Liver (tissue), 8 donors: ENCODE measurements at regions not wholly inside any gene's neighbourhood (a gene's known extent, or its start where the extent isn't known, plus 50 kb on each side); places are given as distances from the start of the nearest gene placed in this dataset.

Experiments used
- DNase-seq: peaks from one replicate; pipeline ENCODE4 v3.0.0-alpha.2; 2017; ENCODE audit warnings: low spot score
- H3K27ac ChIP-seq, 2 donors: one replicate each; pipeline ENCODE4 v1.7.0; 2013; ENCODE audit warnings: inconsistent platforms in 2 of 2, low read length in 2 of 2, control low read depth in 1 of 2, low read depth in 1 of 2, mild to moderate bottlenecking in 1 of 2
- H3K27me3 ChIP-seq, 4 donors: one replicate each; pipeline versions ENCODE4 v1.6.1 to v1.7.0; 2013; ENCODE audit warnings: low read length in 3 of 4, inconsistent platforms in 1 of 4, mild to moderate bottlenecking in 1 of 4, moderate library complexity in 1 of 4; ENCODE audit not compliant: control insufficient read depth in 4 of 4, insufficient read depth in 4 of 4
- H3K36me3 ChIP-seq, 4 donors: one replicate each; pipeline versions ENCODE4 v1.6.1 to v1.7.0; 2013; ENCODE audit warnings: low read length in 3 of 4, mild to moderate bottlenecking in 3 of 4, low read depth in 1 of 4, moderate library complexity in 1 of 4; ENCODE audit not compliant: control insufficient read depth in 4 of 4, insufficient read depth in 3 of 4
- H3K4me1 ChIP-seq, 4 donors: one replicate each; pipeline versions ENCODE4 v1.6.1 to v1.7.0; 2013; ENCODE audit warnings: low read length in 3 of 4, mild to moderate bottlenecking in 3 of 4, moderate library complexity in 1 of 4; ENCODE audit not compliant: control insufficient read depth in 4 of 4, insufficient read depth in 4 of 4
- H3K4me3 ChIP-seq, 3 donors: one replicate each; pipeline versions ENCODE4 v1.6.1 to v1.7.0; 2013; ENCODE audit warnings: low read length in 3 of 3, control low read depth in 1 of 3, low read depth in 1 of 3, mild to moderate bottlenecking in 1 of 3
- H3K9ac ChIP-seq, 2 donors: one replicate each; pipeline ENCODE4 v1.7.0; 2013; ENCODE audit warnings: low read length in 2 of 2, mild to moderate bottlenecking in 2 of 2, moderate library complexity in 2 of 2, control low read depth in 1 of 2, low read depth in 1 of 2
- H3K9me3 ChIP-seq, 4 donors: one replicate each; pipeline versions ENCODE4 v1.6.1 to v1.7.0; 2013; ENCODE audit warnings: low read length in 3 of 4; ENCODE audit not compliant: control insufficient read depth in 4 of 4
- EGR1 ChIP-seq, 2 donors: IDR thresholded peaks; 2 replicates each; pipeline ENCODE4 v1.6.1; 2016 to 2018; ENCODE audit warnings: antibody characterized with exemption in 2 of 2, low read depth in 2 of 2
- FOXA1 ChIP-seq: IDR thresholded peaks from 2 replicates; pipeline ENCODE4 v1.6.1; 2016; ENCODE audit warnings: antibody characterized with exemption
- FOXA2 ChIP-seq: IDR thresholded peaks from 2 replicates; pipeline ENCODE4 v1.6.1; 2016; ENCODE audit warnings: antibody characterized with exemption
- GABPA ChIP-seq, 2 donors: IDR thresholded peaks in 1 of 2; conservative IDR thresholded peaks in 1 of 2; 2 replicates each; pipeline ENCODE4 v1.6.1; 2016; ENCODE audit warnings: antibody characterized with exemption in 2 of 2, mild to moderate bottlenecking in 1 of 2, moderate library complexity in 1 of 2
- HNF4A ChIP-seq, 2 donors: conservative IDR thresholded peaks; 2 replicates each; pipeline ENCODE4 v1.6.1; 2016; ENCODE audit warnings: antibody characterized with exemption in 2 of 2, mild to moderate bottlenecking in 2 of 2
- HNF4G ChIP-seq: IDR thresholded peaks from 2 replicates; pipeline ENCODE4 v1.6.1; 2016; ENCODE audit warnings: antibody characterized with exemption
- JUND ChIP-seq, 2 donors: IDR thresholded peaks; 2 replicates each; pipeline ENCODE4 v1.6.1; 2016; ENCODE audit warnings: antibody characterized with exemption in 2 of 2
- NR2F2 ChIP-seq: IDR thresholded peaks from 2 replicates; pipeline ENCODE4 v1.6.1; 2016; ENCODE audit warnings: antibody characterized with exemption
- RAD21 ChIP-seq, 2 donors: IDR thresholded peaks; 2 replicates each; pipeline ENCODE4 v1.6.1; 2016; ENCODE audit warnings: antibody characterized with exemption in 2 of 2, mild to moderate bottlenecking in 2 of 2
- RXRA ChIP-seq, 2 donors: IDR thresholded peaks; 2 replicates each; pipeline ENCODE4 v1.6.1; 2017 to 2018; ENCODE audit warnings: antibody characterized with exemption in 2 of 2, mild to moderate bottlenecking in 1 of 2
- SP1 ChIP-seq: IDR thresholded peaks from 2 replicates; pipeline ENCODE4 v1.6.1; 2018; ENCODE audit warnings: antibody characterized with exemption, mild to moderate bottlenecking
- TAF1 ChIP-seq: conservative IDR thresholded peaks from 2 replicates; pipeline ENCODE4 v1.6.1; 2016; ENCODE audit warnings: antibody characterized with exemption, mild to moderate bottlenecking
- YY1 ChIP-seq: IDR thresholded peaks from 2 replicates; pipeline ENCODE4 v1.6.1; 2016; ENCODE audit warnings: antibody characterized with exemption, mild to moderate bottlenecking
- WGBS: extraction: QIAGEN DNeasy Blood & Tissue Kit; methylation state at CpG from one replicate; pipeline ENCODE4 v1.1.7; 2013; 5-methylcytosine and 5-hydroxymethylcytosine counted together
- TF ChIP-seq, protein P1 (sequence below): fragments of 150-350 bp; IDR thresholded peaks from 2 replicates; pipeline ENCODE4 v1.5.1; 2017; ENCODE audit warnings: improper control_type of control experiment, low read depth, low read length; ENCODE audit not compliant: missing input control
- TF ChIP-seq, protein P2 (sequence below): IDR thresholded peaks from 2 replicates; pipeline ENCODE4 v1.6.1; 2016; ENCODE audit warnings: antibody characterized with exemption
- TF ChIP-seq, protein P3 (sequence below): IDR thresholded peaks from 2 replicates; pipeline ENCODE4 v1.6.1; 2016; ENCODE audit warnings: antibody characterized with exemption, mild to moderate bottlenecking
- TF ChIP-seq, protein P4 (sequence below): IDR thresholded peaks from 2 replicates; pipeline ENCODE4 v1.6.1; 2016; ENCODE audit warnings: antibody characterized with exemption
- TF ChIP-seq, protein P5 (sequence below): IDR thresholded peaks from 2 replicates; pipeline ENCODE4 v1.6.1; 2016; ENCODE audit warnings: antibody characterized with exemption
- donor health status: healthy.
- donor health status: healthy.
- donor health status: healthy.
- donor health status: healthy.
- donor health status: healthy.

DNA sequence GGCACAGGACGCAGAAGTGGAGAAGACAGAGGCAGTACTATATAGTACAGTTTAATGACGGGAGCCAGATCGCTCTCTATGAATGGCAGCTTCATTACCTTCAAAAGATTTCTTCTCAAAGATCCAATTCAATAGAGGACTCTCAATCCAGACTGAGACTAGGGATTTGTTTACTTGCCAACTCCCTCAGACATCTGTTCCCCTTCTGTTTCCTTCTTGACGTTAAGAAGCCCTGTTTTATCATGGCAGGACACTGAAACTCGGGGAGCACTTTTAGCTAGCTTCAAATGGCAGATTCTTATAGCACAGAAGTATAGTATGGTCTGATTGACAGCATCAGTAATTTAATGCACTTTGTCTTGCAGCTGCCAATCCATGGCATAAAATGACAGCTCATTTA is 747.3 kb upstream of the C9orf72 start:
- no peak for DNase-seq
- Histone ChIP-seq H3K27ac (no peak overlapping the region), H3K4me1 (no peaks in the 10 kb centered on the region), H3K4me3 (no peak overlapping the region), H3K27me3 (no peaks in the 10 kb centered on the region), H3K36me3 (no peaks in the 10 kb centered on the region), H3K9me3 (no peaks in the 10 kb centered on the region), H3K9ac (no peak overlapping the region)
- WGBS: 35% methylated on average over 5 of the region's 5 CpGs
- TF ChIP-seq SP1 (no peak), GABPA (IDR thresholded peaks at IDR 0.05 in 1 of 2, conservative IDR thresholded peaks at IDR 0.05 in 1 of 2) (no peak), YY1 (no peak), EGR1 (IDR thresholded peaks at IDR 0.05; ENCODE audit: low read depth in 2 of 2) (no peak), FOXA1 (no peak)

DNA sequence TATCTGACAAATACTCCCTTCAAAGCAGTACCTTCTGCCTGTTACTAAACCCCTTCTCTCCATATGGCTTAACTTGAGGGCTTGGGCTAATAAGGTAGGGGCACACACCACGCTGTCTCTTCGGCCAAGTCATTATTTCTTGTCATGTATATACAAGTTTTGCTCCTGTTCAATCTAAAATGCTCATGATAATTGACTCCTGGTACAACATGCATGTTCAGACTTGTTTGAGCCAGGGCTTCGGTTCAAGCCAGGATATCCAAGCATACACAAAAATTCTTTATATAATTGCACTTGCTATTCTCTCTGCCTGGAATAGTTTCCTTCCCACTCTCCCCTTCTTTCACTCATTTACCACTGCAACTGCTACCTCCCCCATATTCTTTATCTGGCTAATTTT is 756.0 kb upstream of the C9orf72 start:
- Histone ChIP-seq H3K9me3 (no peaks in the 10 kb centered on the region), H3K4me1 (no peaks in the 10 kb centered on the region), H3K9ac (no peak overlapping the region), H3K27ac (no peak overlapping the region), H3K4me3 (no peak overlapping the region), H3K36me3 (no peaks in the 10 kb centered on the region), H3K27me3 (no peaks in the 10 kb centered on the region)
- no peak for DNase-seq
- WGBS: 78% methylated on average over 3 of the region's 3 CpGs
- TF ChIP-seq HNF4G (no peak), HNF4A (conservative IDR thresholded peaks at IDR 0.05) (no peak), YY1 (no peak), TAF1 (no peak), RXRA (IDR thresholded peaks at IDR 0.05) (no peak), EGR1 (IDR thresholded peaks at IDR 0.05; ENCODE audit: low read depth in 2 of 2) (no peak), RAD21 (IDR thresholded peaks at IDR 0.05) (no peak), GABPA (IDR thresholded peaks at IDR 0.05 in 1 of 2, conservative IDR thresholded peaks at IDR 0.05 in 1 of 2) (no peak), JUND (IDR thresholded peaks at IDR 0.05) (no peak), NR2F2 (no peak), FOXA2 (no peak), FOXA1 (no peak), SP1 (no peak)
- TF ChIP-seq, protein P1, sequence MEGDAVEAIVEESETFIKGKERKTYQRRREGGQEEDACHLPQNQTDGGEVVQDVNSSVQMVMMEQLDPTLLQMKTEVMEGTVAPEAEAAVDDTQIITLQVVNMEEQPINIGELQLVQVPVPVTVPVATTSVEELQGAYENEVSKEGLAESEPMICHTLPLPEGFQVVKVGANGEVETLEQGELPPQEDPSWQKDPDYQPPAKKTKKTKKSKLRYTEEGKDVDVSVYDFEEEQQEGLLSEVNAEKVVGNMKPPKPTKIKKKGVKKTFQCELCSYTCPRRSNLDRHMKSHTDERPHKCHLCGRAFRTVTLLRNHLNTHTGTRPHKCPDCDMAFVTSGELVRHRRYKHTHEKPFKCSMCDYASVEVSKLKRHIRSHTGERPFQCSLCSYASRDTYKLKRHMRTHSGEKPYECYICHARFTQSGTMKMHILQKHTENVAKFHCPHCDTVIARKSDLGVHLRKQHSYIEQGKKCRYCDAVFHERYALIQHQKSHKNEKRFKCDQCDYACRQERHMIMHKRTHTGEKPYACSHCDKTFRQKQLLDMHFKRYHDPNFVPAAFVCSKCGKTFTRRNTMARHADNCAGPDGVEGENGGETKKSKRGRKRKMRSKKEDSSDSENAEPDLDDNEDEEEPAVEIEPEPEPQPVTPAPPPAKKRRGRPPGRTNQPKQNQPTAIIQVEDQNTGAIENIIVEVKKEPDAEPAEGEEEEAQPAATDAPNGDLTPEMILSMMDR: no peak
- TF ChIP-seq, protein P2, sequence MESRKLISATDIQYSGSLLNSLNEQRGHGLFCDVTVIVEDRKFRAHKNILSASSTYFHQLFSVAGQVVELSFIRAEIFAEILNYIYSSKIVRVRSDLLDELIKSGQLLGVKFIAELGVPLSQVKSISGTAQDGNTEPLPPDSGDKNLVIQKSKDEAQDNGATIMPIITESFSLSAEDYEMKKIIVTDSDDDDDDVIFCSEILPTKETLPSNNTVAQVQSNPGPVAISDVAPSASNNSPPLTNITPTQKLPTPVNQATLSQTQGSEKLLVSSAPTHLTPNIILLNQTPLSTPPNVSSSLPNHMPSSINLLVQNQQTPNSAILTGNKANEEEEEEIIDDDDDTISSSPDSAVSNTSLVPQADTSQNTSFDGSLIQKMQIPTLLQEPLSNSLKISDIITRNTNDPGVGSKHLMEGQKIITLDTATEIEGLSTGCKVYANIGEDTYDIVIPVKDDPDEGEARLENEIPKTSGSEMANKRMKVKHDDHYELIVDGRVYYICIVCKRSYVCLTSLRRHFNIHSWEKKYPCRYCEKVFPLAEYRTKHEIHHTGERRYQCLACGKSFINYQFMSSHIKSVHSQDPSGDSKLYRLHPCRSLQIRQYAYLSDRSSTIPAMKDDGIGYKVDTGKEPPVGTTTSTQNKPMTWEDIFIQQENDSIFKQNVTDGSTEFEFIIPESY: no peak
- TF ChIP-seq, protein P3, sequence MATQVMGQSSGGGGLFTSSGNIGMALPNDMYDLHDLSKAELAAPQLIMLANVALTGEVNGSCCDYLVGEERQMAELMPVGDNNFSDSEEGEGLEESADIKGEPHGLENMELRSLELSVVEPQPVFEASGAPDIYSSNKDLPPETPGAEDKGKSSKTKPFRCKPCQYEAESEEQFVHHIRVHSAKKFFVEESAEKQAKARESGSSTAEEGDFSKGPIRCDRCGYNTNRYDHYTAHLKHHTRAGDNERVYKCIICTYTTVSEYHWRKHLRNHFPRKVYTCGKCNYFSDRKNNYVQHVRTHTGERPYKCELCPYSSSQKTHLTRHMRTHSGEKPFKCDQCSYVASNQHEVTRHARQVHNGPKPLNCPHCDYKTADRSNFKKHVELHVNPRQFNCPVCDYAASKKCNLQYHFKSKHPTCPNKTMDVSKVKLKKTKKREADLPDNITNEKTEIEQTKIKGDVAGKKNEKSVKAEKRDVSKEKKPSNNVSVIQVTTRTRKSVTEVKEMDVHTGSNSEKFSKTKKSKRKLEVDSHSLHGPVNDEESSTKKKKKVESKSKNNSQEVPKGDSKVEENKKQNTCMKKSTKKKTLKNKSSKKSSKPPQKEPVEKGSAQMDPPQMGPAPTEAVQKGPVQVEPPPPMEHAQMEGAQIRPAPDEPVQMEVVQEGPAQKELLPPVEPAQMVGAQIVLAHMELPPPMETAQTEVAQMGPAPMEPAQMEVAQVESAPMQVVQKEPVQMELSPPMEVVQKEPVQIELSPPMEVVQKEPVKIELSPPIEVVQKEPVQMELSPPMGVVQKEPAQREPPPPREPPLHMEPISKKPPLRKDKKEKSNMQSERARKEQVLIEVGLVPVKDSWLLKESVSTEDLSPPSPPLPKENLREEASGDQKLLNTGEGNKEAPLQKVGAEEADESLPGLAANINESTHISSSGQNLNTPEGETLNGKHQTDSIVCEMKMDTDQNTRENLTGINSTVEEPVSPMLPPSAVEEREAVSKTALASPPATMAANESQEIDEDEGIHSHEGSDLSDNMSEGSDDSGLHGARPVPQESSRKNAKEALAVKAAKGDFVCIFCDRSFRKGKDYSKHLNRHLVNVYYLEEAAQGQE: no peak
- TF ChIP-seq, protein P4, sequence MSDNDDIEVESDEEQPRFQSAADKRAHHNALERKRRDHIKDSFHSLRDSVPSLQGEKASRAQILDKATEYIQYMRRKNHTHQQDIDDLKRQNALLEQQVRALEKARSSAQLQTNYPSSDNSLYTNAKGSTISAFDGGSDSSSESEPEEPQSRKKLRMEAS: no peak
- TF ChIP-seq, protein P5, sequence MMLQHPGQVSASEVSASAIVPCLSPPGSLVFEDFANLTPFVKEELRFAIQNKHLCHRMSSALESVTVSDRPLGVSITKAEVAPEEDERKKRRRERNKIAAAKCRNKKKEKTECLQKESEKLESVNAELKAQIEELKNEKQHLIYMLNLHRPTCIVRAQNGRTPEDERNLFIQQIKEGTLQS: no peak
